ACC112 (cell line): ENCODE measurements at regions not wholly inside any gene's neighbourhood (a gene's known extent, or its start where the extent isn't known, plus 50 kb on each side); places are given as distances from the start of the nearest gene placed in this dataset.
A peak's percentile ranks its signal among the peaks of the same experiment; 100 is the strongest.

Source experiments
- H2AFZ ChIP-seq: fragments of 200-600 bp; sonication (generic); one replicate; pipeline ENCODE4 v1.6.0; 2017; ENCODE audit warnings: antibody characterized with exemption, low read length; ENCODE audit not compliant: unreplicated experiment
- H3K27ac ChIP-seq: fragments of 200-600 bp; sonication (generic); 2 replicates; pipeline ENCODE4 v1.5.1; 2014; ENCODE audit warnings: low read depth, mild to moderate bottlenecking, antibody characterized with exemption, low read length, moderate library complexity
- H3K27me3 ChIP-seq: fragments of 200-600 bp; sonication (generic); 2 replicates; pipeline ENCODE4 v1.6.1; 2014; ENCODE audit warnings: mild to moderate bottlenecking, antibody characterized with exemption, low read length, moderate library complexity, mixed read lengths; ENCODE audit not compliant: insufficient read depth
- H3K36me3 ChIP-seq: fragments of 200-600 bp; sonication (generic); 2 replicates; pipeline ENCODE4 v1.6.1; 2016; ENCODE audit warnings: mild to moderate bottlenecking, antibody characterized with exemption, low read length, moderate library complexity, mixed read lengths; ENCODE audit not compliant: insufficient read depth
- H3K4me1 ChIP-seq: fragments of 200-600 bp; sonication (generic); one replicate; pipeline ENCODE4 v1.6.1; 2016; ENCODE audit warnings: low read length, mixed read lengths; ENCODE audit not compliant: insufficient read depth, unreplicated experiment, control insufficient read depth
- H3K4me3 ChIP-seq: fragments of 200-600 bp; sonication (generic); 2 replicates; pipeline ENCODE4 v1.5.1; 2014; ENCODE audit warnings: mild to moderate bottlenecking, low read depth, low read length
- H3K79me2 ChIP-seq: fragments of 200-600 bp; sonication (generic); one replicate; pipeline ENCODE4 v1.6.0; 2016; ENCODE audit warnings: low read length; ENCODE audit not compliant: control insufficient read depth, unreplicated experiment, insufficient read depth

DNA sequence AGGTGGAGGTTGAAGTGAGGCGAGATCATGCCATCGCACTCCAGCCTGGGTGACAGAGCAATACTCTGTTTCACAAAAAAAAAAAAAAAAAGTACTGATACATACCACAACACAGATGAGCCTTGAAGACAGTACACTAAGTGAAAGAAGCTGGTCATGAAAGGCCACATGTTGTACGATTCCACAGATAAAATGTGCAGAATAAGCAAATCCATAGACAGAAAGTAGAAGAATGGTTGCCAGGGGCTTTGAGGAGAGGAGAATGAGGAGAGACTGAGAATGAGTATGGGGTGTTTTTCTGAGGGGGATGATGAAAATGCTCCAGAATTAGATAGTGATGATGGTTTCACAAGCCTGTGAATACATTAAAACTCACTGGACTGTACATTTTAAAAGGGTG, 155.6 kb upstream of the PSMD7 start:
- H3K79me2 ChIP-seq, result no peaks in the 10 kb centered on the region

DNA sequence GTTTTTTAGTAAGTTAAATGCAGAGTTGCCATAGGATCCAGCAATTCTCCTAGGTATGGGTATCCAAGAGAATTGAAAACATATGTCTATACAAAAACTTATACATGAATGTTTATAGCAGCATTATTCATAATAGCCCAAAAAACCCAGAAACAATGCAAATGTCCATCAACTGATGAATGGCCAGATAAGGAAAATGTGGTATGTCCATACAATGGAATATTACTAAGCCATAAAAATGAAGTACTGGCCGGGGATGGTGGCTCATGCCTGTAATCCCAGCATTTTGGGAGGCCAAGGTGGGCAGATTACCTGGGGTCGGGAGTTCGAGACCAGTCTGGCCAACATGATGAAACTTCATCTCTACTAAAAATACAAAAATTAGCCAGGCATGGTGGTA, 156.1 kb upstream of the PSMD7 start:
- Histone ChIP-seq H2AFZ (no peak overlapping the region), H3K79me2 (no peaks in the 10 kb centered on the region), H3K4me1 (no peaks in the 10 kb centered on the region), H3K4me3 (no peak overlapping the region), H3K27ac (no peak overlapping the region), H3K36me3 (no peaks in the 10 kb centered on the region), H3K27me3 (no peaks in the 10 kb centered on the region)

More for the DNA sequence above, 155.6 kb upstream of the PSMD7 start:
- no peak overlapping the region for H3K4me3 ChIP-seq
- H3K36me3 ChIP-seq, result no peaks in the 10 kb centered on the region
- H2AFZ ChIP-seq, result no peak overlapping the region
- H3K27me3 ChIP-seq, result no peaks in the 10 kb centered on the region
- no peaks in the 10 kb centered on the region for H3K4me1 ChIP-seq
- no peak overlapping the region for H3K27ac ChIP-seq

DNA sequence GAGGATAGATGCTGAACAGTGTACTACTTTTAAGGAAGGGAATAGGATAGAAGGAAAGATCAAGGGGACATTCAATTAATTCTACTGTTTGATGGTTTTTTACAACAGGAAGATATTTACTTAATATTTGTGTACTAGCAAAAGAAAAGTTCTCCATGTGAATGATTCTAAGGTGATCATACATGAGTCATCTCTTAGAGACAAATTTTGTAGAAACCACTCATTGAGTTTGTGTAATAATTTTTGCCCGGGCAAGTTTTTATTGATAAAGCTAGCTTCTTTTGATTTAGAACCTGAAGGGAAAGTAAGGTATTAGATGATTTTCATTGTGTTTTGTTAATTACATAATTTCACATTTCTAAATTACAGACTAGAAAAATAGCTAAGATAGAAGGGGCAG, 172.8 kb upstream of the PSMD7 start:
- Histone ChIP-seq H3K4me3 (no peak overlapping the region), H3K36me3 (no peaks in the 10 kb centered on the region), H3K79me2 (no peaks in the 10 kb centered on the region), H2AFZ (no peak overlapping the region), H3K4me1 (no peaks in the 10 kb centered on the region), H3K27me3 (no peaks in the 10 kb centered on the region), H3K27ac (no peak overlapping the region)

DNA sequence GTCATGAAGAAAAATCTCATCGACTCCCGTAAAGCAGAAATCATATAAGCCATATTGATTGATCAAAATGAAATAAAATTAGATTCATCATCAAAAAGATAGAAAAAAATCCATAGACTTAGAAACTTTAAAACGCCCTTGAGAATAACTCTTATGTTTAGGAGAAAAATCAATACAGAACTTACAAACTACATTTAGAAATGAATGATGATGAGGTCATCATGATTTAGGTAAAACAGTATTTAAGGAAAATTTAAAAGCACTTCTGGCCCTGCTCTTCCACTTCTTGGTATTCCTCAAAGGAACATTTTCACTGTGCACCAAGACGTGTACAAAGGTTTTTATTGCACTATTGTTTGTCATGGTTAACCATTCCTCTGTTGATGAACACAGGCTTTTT, 173.4 kb upstream of the PSMD7 start:
- H3K4me3 ChIP-seq, result no peak overlapping the region
- no peaks in the 10 kb centered on the region for H3K4me1 ChIP-seq
- no peaks in the 10 kb centered on the region for H3K79me2 ChIP-seq
- H2AFZ ChIP-seq, result no peak overlapping the region
- H3K36me3 ChIP-seq, result no peaks in the 10 kb centered on the region
- H3K27me3 ChIP-seq, result no peaks in the 10 kb centered on the region
- no peak overlapping the region for H3K27ac ChIP-seq

DNA sequence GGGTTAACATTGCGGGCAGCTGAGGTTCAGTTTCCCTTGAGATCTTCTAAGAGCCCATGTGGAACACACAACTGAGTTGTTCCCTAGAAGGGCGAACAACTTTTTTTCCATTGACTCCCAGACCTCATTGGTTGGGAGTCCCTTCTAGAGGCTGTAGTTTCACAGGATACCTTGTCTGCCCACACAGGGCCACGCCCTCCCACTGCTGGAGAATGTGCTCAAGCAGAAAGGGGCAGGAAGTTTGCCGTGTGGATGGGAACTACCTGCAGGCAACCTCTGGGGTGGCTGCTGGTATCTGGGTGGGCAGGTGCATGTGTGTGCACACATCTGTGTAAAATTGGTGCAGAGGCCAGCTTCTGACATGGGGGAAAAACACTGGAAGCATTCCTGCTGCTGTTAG, 178.8 kb upstream of the PSMD7 start:
- Histone ChIP-seq H3K36me3 (no peaks in the 10 kb centered on the region), H3K4me3 (no peak overlapping the region), H3K79me2 (no peaks in the 10 kb centered on the region), H2AFZ (no peak overlapping the region), H3K27me3 (no peaks in the 10 kb centered on the region), H3K4me1 (no peaks in the 10 kb centered on the region), H3K27ac (no peak overlapping the region)

DNA sequence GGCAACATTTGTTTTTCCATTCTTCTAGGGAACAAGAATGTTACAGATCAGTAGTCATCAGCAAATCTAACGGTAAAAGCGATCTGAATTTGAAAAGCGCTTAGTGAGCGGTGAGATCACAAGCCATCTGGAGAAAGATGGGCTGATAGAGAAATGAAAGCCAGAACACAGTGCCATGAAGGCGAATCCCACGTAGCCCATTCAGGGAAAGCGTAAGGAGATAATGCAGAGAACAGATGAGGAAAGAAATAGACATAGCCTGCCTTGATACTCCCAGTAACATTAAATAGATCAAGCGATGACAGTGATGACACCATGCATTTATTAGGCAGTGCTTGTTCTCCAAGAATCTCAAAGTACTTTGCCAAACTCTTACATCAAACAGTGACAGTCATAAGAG, 183.1 kb upstream of the PSMD7 start:
- Histone ChIP-seq H3K79me2 (no peaks in the 10 kb centered on the region), H3K4me3 (no peak overlapping the region), H3K27me3 (no peaks in the 10 kb centered on the region), H2AFZ (no peak overlapping the region), H3K27ac (no peak overlapping the region), H3K36me3 (no peaks in the 10 kb centered on the region), H3K4me1 (no peaks in the 10 kb centered on the region)

DNA sequence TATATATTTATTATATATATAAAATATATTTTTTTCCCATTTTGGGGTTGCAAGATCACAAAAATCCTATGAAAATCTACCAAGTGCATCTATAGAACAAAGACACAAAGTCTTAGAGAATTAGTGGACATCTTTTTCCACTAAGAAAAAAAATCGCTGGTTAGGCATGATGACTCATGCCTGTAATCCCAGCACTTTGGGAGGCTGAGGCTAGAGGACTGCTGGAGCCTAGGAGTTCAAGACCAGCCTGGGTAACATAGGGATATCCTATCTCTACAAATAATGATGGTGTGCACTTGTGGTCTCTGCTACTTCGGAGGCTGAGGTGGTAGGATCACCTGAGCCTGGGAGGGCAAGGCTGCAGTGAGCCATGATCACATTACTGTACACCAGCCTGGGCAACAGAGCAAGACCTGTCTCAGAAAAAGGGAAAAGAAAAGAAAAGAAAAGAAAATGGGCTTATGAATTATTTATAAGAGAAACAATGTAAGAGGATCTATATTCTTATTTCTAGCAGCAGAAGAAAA, 185.1 kb upstream of the PSMD7 start:
- Histone ChIP-seq H2AFZ (no peak overlapping the region), H3K4me1 (no peaks in the 10 kb centered on the region), H3K36me3 (no peaks in the 10 kb centered on the region), H3K79me2 (no peaks in the 10 kb centered on the region), H3K27me3 (no peaks in the 10 kb centered on the region), H3K4me3 (no peak overlapping the region), H3K27ac (no peak overlapping the region)

DNA sequence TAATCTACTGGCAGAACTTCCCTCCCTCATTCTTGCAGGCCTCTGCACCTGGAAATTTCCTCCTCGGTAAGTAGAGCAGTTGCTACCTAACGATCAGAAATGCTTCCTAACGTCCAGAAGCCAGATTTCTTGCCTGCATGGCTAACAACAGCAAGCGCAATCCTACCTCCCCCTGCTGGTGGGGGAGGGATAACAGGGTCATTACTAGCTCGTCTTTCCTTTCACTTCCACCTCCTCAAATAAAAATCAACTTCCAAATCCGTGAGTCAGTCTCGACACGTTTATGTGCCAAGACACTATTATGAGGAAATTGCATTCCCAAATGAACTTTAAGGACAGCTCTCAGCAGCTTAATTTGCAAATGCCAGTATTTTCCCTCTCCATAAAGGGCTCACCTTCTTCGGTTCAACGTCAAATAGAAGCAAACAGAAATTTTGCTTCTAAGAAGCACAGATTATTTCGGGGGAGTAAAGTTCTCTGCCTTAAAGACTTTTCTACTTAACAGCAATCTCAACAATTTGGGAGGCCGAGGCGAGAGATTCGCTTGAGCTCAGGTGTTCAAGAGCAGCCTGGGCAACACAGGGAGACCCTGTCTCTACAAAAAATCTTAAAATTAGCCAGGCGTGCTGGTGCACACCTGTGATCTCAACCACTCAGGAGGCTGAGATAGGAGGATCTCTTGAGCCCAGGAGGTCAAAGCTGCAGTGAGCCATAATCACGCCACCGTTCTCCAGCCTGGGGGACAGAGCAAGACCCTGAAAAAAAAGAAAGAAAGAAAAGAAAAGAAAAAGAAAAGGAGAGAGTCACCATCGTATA, 188.6 kb upstream of the PSMD7 start:
- H3K4me3 ChIP-seq, result peak overlapping the region; percentile 15; the same call in 1 of the 2 replicates
- H3K27ac ChIP-seq, result no peak overlapping the region
- no peaks in the 10 kb centered on the region for H3K27me3 ChIP-seq
- H3K36me3 ChIP-seq, result no peaks in the 10 kb centered on the region
- peak overlapping the region; percentile 29 for H2AFZ ChIP-seq
- H3K79me2 ChIP-seq, result no peaks in the 10 kb centered on the region
- no peaks in the 10 kb centered on the region for H3K4me1 ChIP-seq

DNA sequence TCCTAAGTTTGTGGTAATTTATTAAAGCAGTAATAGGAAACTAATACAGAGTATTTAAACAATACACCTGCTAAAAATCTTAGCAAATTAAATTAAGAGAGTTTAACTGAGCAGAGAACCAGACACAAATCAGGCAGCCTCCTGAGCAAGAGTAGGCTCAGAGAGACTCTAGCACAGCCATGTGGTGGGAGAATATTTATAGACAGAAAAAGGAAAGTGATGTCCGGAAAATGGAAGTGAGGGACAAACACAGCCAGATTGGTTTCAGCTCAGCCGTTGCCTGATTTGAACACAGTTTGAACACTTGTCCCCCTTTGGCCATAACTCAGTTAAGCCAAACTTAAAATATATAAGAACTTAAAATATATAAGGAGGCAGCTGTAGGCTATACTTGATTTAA, 192.6 kb upstream of the PSMD7 start:
- Histone ChIP-seq H3K36me3 (no peaks in the 10 kb centered on the region), H2AFZ (no peak overlapping the region), H3K79me2 (no peaks in the 10 kb centered on the region), H3K27me3 (no peaks in the 10 kb centered on the region), H3K4me3 (no peak overlapping the region), H3K27ac (no peak overlapping the region), H3K4me1 (no peaks in the 10 kb centered on the region)

DNA sequence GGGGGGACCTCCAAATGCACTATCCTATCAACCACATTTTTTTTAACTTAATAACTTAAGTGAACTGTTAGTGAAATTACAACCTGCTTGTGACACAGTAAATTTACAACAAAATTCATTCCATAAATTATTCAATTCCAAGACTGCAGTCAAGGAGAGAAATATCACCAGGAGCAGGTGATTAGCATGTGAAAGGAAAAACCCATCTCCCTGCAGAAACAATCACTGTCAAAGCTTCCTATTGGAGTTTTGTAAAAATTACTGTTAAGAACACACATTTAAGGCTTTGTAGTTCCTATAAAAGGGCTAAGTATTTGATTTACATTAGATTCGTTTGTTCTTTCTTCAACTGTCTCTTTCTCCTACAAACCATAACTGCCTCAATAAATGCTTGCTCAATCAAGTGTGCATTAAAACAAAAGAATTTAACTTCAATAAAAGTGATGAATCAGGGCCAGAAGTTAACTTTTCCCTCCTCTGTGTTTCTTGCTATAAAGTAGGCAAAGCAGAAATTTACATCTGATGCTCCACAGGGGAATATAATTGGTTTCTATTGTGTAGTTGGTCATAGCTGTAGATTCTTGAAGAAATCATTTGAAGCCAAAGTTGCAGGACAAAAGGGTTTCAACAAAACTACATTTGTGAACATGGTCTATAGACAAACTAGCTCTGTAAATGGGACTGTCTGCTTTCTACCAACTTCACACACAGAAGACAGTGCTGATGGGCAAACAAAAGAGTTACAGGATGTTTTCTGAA, 195.1 kb upstream of the PSMD7 start:
- H3K4me1 ChIP-seq, result no peaks in the 10 kb centered on the region
- no peaks in the 10 kb centered on the region for H3K27me3 ChIP-seq

More for the DNA sequence above, 195.1 kb upstream of the PSMD7 start:
- Histone ChIP-seq H3K4me3 (no peak overlapping the region), H3K27ac (no peak overlapping the region), H2AFZ (no peak overlapping the region), H3K36me3 (no peaks in the 10 kb centered on the region), H3K79me2 (no peaks in the 10 kb centered on the region)
